Ovary (tissue), 3 donors: ENCODE measurements at regions not wholly inside any gene's neighbourhood (a gene's known extent, or its start where the extent isn't known, plus 50 kb on each side); places are given as distances from the start of the nearest gene placed in this dataset.
"Not testable (repeated sequence)": the region's sequence is repeated elsewhere in the genome, so short reads cannot be mapped to it uniquely, and the experiment has no call there.

ENCODE experiments used
- CTCF ChIP-seq, 3 donors: fragments of 450-650 bp in 2 of 3; fragments of 200-600 bp in 1 of 3; IDR thresholded peaks; one replicate each; pipeline versions ENCODE4 v1.5.1 to v1.8.0; 2016 to 2022; ENCODE audit warnings: antibody characterized with exemption in 3 of 3, mild to moderate bottlenecking in 1 of 3
- EP300 ChIP-seq: sonication (generic); formaldehyde crosslinking; IDR thresholded peaks from one replicate; pipeline ENCODE4 v1.6.1; 2017; ENCODE audit warnings: antibody characterized with exemption
- POLR2A ChIP-seq: fragments of 450-650 bp; IDR thresholded peaks from one replicate; pipeline ENCODE4 v1.6.1; 2017; ENCODE audit warnings: antibody characterized with exemption, mild to moderate bottlenecking, moderate library complexity
- donor health status: DM: no; HTN: no; CAD: no.

GRCh38 chrX:144185197-144185596, 301.3 kb downstream of the UBE2NL start:
- not testable (repeated sequence) for TF ChIP-seq CTCF (IDR thresholded peaks at IDR 0.05); POLR2A; EP300
